ENCODE measurements at regions not wholly inside any gene's neighbourhood (a gene's known extent, or its start where the extent isn't known, plus 50 kb on each side); places are given as distances from the start of the nearest gene placed in this dataset.

GRCh38 chrX:13169684-13170083 lies 125.3 kb upstream of the FAM9C start (continued):
- TF ChIP-seq ZNF532 (CRISPR knock-in tag; IDR thresholded peaks at IDR 0.05; ENCODE audit: borderline replicate concordance): no peak

DNA sequence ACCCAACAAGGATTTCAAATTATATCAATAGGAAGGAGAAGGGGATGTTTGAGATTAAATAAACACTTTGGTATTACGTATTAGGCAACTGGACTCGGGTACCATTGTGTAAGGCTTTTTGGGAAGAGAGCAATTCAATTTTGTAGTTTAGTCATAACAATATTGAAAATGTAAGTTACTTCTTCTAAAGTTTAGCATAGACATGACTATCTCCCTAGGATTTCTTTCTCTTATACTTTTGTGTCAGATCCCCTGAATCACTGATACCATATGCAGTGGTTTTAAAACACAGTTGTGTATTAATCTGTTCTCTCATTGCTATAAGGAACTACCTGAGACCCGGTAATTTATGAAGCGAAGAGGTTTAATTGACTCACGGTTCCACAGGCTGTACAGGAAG lies 123.8 kb upstream of the FAM9C start:
- Mint-ChIP-seq H3K36me3 (no peaks in the 10 kb centered on the region), H3K27ac (no peak overlapping the region), H3K9me3 (no peaks in the 10 kb centered on the region), H3K4me3 (no peak overlapping the region), H3K4me1 (peaks cover 29% of the 10 kb centered on the region), H3K27me3 (ENCODE audit: low read depth) (peaks cover 24% of the 10 kb centered on the region)
- ChIA-PET CTCF (no interaction called here), POLR2A (no interaction called here)
- no peak for ATAC-seq
- no peak for DNase-seq (ENCODE audit: low spot score)
- TF ChIP-seq GTF2I (CRISPR knock-in tag; conservative IDR thresholded peaks at IDR 0.05) (no peak), ARID4B (CRISPR knock-in tag; IDR thresholded peaks at IDR 0.05; ENCODE audit: borderline replicate concordance) (no peak), RELA (CRISPR knock-in tag; IDR thresholded peaks at IDR 0.05; ENCODE audit: borderline replicate concordance) (no peak), ATF1 (CRISPR knock-in tag; IDR thresholded peaks at IDR 0.05) (no peak), GABPB1 (CRISPR knock-in tag; IDR thresholded peaks at IDR 0.05) (no peak)

DNA sequence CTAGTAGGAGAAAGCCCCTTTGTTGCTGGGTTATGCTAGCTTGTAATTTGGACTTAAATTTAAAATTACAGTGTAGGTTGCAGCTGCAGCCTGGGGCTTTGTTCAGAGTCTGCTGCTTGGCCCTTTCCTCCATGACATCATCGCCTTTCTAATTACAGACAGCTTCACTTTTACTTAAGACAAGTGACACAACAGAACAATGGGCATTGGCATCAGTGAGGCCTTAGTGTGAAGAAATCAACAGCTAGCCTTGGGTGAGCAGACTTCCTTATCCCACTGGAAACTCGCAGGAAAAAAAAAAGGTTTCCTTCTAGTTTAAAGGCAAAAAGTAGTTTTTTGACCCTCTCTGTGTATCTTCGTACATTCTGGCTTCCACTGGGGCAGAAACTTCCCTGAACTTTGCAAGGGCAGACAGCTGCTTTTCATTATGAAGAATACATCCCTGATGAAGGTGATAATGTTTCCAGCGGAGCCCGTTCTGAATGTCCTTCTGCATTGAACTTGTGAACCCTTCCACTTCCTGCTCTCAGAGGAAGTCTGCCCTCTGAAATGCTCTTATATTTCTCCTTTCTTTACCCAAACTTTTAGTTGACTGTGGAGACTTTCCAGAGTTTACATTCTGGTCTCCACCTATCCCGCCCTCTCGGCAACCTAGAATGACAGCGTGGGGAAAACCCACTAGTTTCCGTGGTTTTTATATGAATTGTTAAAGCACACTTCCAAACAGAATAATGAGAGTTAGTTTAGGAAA lies 123.2 kb upstream of the FAM9C start:
- H3K36me3 Mint-ChIP-seq: no peaks in the 10 kb centered on the region
- H3K4me3 Mint-ChIP-seq: no peak overlapping the region
- CTCF ChIA-PET: interaction anchor here (1.1 kb wide), 1 partner anchor 221 kb away, joined by 3 read pairs; no protein-coding TSS in a partner anchor
- POLR2A ChIA-PET: no interaction called here
- H3K27me3 Mint-ChIP-seq (ENCODE audit: low read depth): peaks cover 30% of the 10 kb centered on the region
- TF ChIP-seq, protein P1, sequence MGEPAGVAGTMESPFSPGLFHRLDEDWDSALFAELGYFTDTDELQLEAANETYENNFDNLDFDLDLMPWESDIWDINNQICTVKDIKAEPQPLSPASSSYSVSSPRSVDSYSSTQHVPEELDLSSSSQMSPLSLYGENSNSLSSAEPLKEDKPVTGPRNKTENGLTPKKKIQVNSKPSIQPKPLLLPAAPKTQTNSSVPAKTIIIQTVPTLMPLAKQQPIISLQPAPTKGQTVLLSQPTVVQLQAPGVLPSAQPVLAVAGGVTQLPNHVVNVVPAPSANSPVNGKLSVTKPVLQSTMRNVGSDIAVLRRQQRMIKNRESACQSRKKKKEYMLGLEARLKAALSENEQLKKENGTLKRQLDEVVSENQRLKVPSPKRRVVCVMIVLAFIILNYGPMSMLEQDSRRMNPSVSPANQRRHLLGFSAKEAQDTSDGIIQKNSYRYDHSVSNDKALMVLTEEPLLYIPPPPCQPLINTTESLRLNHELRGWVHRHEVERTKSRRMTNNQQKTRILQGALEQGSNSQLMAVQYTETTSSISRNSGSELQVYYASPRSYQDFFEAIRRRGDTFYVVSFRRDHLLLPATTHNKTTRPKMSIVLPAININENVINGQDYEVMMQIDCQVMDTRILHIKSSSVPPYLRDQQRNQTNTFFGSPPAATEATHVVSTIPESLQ (CRISPR knock-in tag; IDR thresholded peaks at IDR 0.05): no peak
- no peak for TF ChIP-seq ZNF423 (CRISPR knock-in tag; IDR thresholded peaks at IDR 0.05)
- no peak for TF ChIP-seq OVOL2 (CRISPR knock-in tag; IDR thresholded peaks at IDR 0.05; ENCODE audit: borderline replicate concordance)
- TF ChIP-seq ZNF416 (CRISPR knock-in tag; IDR thresholded peaks at IDR 0.05): no peak
- TF ChIP-seq, protein P2, sequence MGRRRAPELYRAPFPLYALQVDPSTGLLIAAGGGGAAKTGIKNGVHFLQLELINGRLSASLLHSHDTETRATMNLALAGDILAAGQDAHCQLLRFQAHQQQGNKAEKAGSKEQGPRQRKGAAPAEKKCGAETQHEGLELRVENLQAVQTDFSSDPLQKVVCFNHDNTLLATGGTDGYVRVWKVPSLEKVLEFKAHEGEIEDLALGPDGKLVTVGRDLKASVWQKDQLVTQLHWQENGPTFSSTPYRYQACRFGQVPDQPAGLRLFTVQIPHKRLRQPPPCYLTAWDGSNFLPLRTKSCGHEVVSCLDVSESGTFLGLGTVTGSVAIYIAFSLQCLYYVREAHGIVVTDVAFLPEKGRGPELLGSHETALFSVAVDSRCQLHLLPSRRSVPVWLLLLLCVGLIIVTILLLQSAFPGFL (CRISPR knock-in tag; IDR thresholded peaks at IDR 0.05; ENCODE audit: borderline replicate concordance): no peak
- TF ChIP-seq ZNF219 (CRISPR knock-in tag; IDR thresholded peaks at IDR 0.05; ENCODE audit: borderline replicate concordance): no peak
- TF ChIP-seq IRF2 (CRISPR knock-in tag; IDR thresholded peaks at IDR 0.05; ENCODE audit: borderline replicate concordance, low read depth): no peak
- no peak for TF ChIP-seq ETV6 (CRISPR knock-in tag; IDR thresholded peaks at IDR 0.05)
- no peak for TF ChIP-seq CDX4 (CRISPR knock-in tag; IDR thresholded peaks at IDR 0.05; ENCODE audit: borderline replicate concordance)
- TF ChIP-seq ZNF512 (CRISPR knock-in tag; IDR thresholded peaks at IDR 0.05; ENCODE audit: borderline replicate concordance): no peak
- TF ChIP-seq HMGA2 (CRISPR knock-in tag; IDR thresholded peaks at IDR 0.05): no peak
- no peak for TF ChIP-seq TEAD4 (CRISPR knock-in tag; IDR thresholded peaks at IDR 0.05)
- DNase-seq (ENCODE audit: low spot score) (no peak), ATAC-seq (no peak)
- no peak overlapping the region for H3K27ac Mint-ChIP-seq
- no peaks in the 10 kb centered on the region for H3K9me3 Mint-ChIP-seq
- H3K4me1 Mint-ChIP-seq: peaks cover 30% of the 10 kb centered on the region

All from WTC11 (cell line).